ENCODE measurements at regions not wholly inside any gene's neighbourhood (a gene's known extent, or its start where the extent isn't known, plus 50 kb on each side); places are given as distances from the start of the nearest gene placed in this dataset.

- H3K36me3 ChIP-seq (ENCODE audit: control insufficient read depth, insufficient read depth, low read length), result no peaks in the 10 kb centered on the region
- ChIA-PET POLR2A (interaction anchor here (0.7 to 0.8 kb wide), 2 partner anchors 239 to 692 kb away, joined by 3 read pairs; no protein-coding TSS in a partner anchor), CTCF (ENCODE audit: low intra/inter-chr PET ratio) (no interaction called here)
- H3K27ac ChIP-seq (ENCODE audit: extremely low read depth, low read depth, low read length), result no peak overlapping the region
- no peak overlapping the region for H3K4me2 ChIP-seq (ENCODE audit: insufficient read depth, low read length)
- H3K9me1 ChIP-seq (ENCODE audit: control insufficient read depth, insufficient read depth, low read length), result no peaks in the 10 kb centered on the region
- WGBS (ENCODE audit: insufficient coverage, low coverage, missing lambda C conversion rate), result 53% methylated on average over 10 of the region's 10 CpGs
- H3K9me3 ChIP-seq (replicated peaks; ENCODE audit: control insufficient read depth, insufficient read depth, low read depth, low read length), result no peaks in the 10 kb centered on the region
- no peak for TF ChIP-seq ZFP1 (CRISPR knock-in tag; IDR thresholded peaks at IDR 0.05)
- no peak for TF ChIP-seq FOXA1 (IDR thresholded peaks at IDR 0.05; ENCODE audit: borderline replicate concordance)
- no peak for TF ChIP-seq NFIC (IDR thresholded peaks at IDR 0.05)
- TF ChIP-seq KLF13 (tag; IDR thresholded peaks at IDR 0.05; ENCODE audit: borderline replicate concordance, low read depth), result no peak
- no peak for TF ChIP-seq ZNF764 (CRISPR knock-in tag; IDR thresholded peaks at IDR 0.05; ENCODE audit: low read depth)
- no peak overlapping the region for H3K4me3 ChIP-seq
- H3K9ac ChIP-seq (ENCODE audit: insufficient read depth in 1 of 2, low read depth in 2 of 2, low read length in 2 of 2), result no peak overlapping the region
- no peak for FAIRE-seq
- no peaks in the 10 kb centered on the region for H3K79me2 ChIP-seq (ENCODE audit: control insufficient read depth, insufficient read depth, low read length)
- intact Hi-C loops (cut with micrococcal nuclease) (no loop called here), in situ Hi-C loops (cut with MboI) (no loop called here)
- no TSS peak for BruUV-seq (replicated peaks)
- H2AFZ ChIP-seq (ENCODE audit: low read depth, low read length), result no peak overlapping the region
- H3K27me3 ChIP-seq (ENCODE audit: control insufficient read depth in 2 of 2, insufficient read depth in 2 of 2, low read length in 2 of 2), result no peaks in the 10 kb centered on the region
- no peak for ATAC-seq
- no peak for DNase-seq (ENCODE audit: extremely low read depth in 1 of 4, low spot score in 3 of 4)
- no peaks in the 10 kb centered on the region for H4K20me1 ChIP-seq (replicated peaks; ENCODE audit: control insufficient read depth, insufficient read depth, low read length)
- H3K4me1 ChIP-seq (replicated peaks in 1 of 2; ENCODE audit: control insufficient read depth in 2 of 2, insufficient read depth in 2 of 2, low read length in 2 of 2), result no peaks in the 10 kb centered on the region
Measured at GRCh38 chr3:150357923-150358607, 50.0 kb upstream of the TSC22D2 start.

- no TSS peak for BruUV-seq (replicated peaks)
- H3K79me2 ChIP-seq (ENCODE audit: control insufficient read depth, insufficient read depth, low read length), result no peaks in the 10 kb centered on the region
- H3K9me3 ChIP-seq (replicated peaks; ENCODE audit: control insufficient read depth, insufficient read depth, low read depth, low read length), result no peaks in the 10 kb centered on the region
- H3K36me3 ChIP-seq (ENCODE audit: control insufficient read depth, insufficient read depth, low read length), result no peaks in the 10 kb centered on the region
- no peak overlapping the region for H2AFZ ChIP-seq (ENCODE audit: low read depth, low read length)
- 8% methylated on average over 1 of the region's 1 CpG for WGBS (ENCODE audit: insufficient coverage, low coverage, missing lambda C conversion rate)
- H3K27me3 ChIP-seq (ENCODE audit: control insufficient read depth in 2 of 2, insufficient read depth in 2 of 2, low read length in 2 of 2), result no peaks in the 10 kb centered on the region
- no peaks in the 10 kb centered on the region for H3K9me1 ChIP-seq (ENCODE audit: control insufficient read depth, insufficient read depth, low read length)
- in situ Hi-C loops (cut with MboI) (no loop called here), intact Hi-C loops (cut with micrococcal nuclease) (no loop called here)
- H3K4me2 ChIP-seq (ENCODE audit: insufficient read depth, low read length), result no peak overlapping the region
- CTCF ChIA-PET (ENCODE audit: low intra/inter-chr PET ratio), result no interaction called here
- FAIRE-seq, result no peak
- H3K4me1 ChIP-seq (replicated peaks in 1 of 2; ENCODE audit: control insufficient read depth in 2 of 2, insufficient read depth in 2 of 2, low read length in 2 of 2), result no peaks in the 10 kb centered on the region
- H3K4me3 ChIP-seq, result no peak overlapping the region
- no peaks in the 10 kb centered on the region for H4K20me1 ChIP-seq (replicated peaks; ENCODE audit: control insufficient read depth, insufficient read depth, low read length)
- DNase-seq (ENCODE audit: extremely low read depth in 1 of 4, low spot score in 3 of 4), result no peak
- H3K27ac ChIP-seq (ENCODE audit: extremely low read depth, low read depth, low read length), result no peak overlapping the region
- ATAC-seq, result no peak
- no peak for TF ChIP-seq MBD1 (CRISPR knock-in tag; IDR thresholded peaks at IDR 0.05)
- no peak for TF ChIP-seq TBP (optimal IDR thresholded peaks at IDR 0.05; ENCODE audit: low read depth, low read length)
- no peak for TF ChIP-seq DNMT1 (IDR thresholded peaks at IDR 0.05)
- TF ChIP-seq CREB3L1 (IDR thresholded peaks at IDR 0.05; ENCODE audit: borderline replicate concordance, low read depth), result no peak
- no peak for TF ChIP-seq HDAC6 (IDR thresholded peaks at IDR 0.05; ENCODE audit: low read depth, low read length)
- H3K9ac ChIP-seq (ENCODE audit: insufficient read depth in 1 of 2, low read depth in 2 of 2, low read length in 2 of 2), result no peak overlapping the region
- POLR2A ChIA-PET, result no interaction called here
Measured at GRCh38 chr3:150357140-150357539, 51.0 kb upstream of the TSC22D2 start.
